NCI-H345 (cell line): ENCODE measurements at regions not wholly inside any gene's neighbourhood (a gene's known extent, or its start where the extent isn't known, plus 50 kb on each side); places are given as distances from the start of the nearest gene placed in this dataset.
A peak's percentile ranks its signal among the peaks of the same experiment; 100 is the strongest.

ENCODE experiments used
- DNase-seq: peaks from one replicate; lab custom pipeline; 2025; lab: John Stamatoyannopoulos, UW

GRCh38 chr9:135252980-135253304, 165.5 kb downstream of the OLFM1 start:
- DNase-seq, result no peak

- DNase-seq, result no peak
Measured at GRCh38 chr9:135253305-135254004, 166.0 kb downstream of the OLFM1 start.

GRCh38 chr9:135254176-135255032, 166.9 kb downstream of the OLFM1 start:
- no peak for DNase-seq

GRCh38 chr9:135255033-135255840, 167.8 kb downstream of the OLFM1 start:
- DNase-seq, result peak; percentile 10

- no peak for DNase-seq
Measured at GRCh38 chr9:135255841-135256580, 168.5 kb downstream of the OLFM1 start.

GRCh38 chr9:135256581-135257354, 169.3 kb downstream of the OLFM1 start:
- DNase-seq, result no peak

GRCh38 chr9:135258461-135258860, 171.0 kb downstream of the OLFM1 start:
- DNase-seq, result no peak

- no peak for DNase-seq
Measured at GRCh38 chr9:135259273-135259672, 171.8 kb downstream of the OLFM1 start.

GRCh38 chr9:135260221-135261180, 173.0 kb downstream of the OLFM1 start:
- no peak for DNase-seq

- DNase-seq, result no peak
Measured at GRCh38 chr9:135262248-135262647, 174.8 kb downstream of the OLFM1 start.

- no peak for DNase-seq
Measured at GRCh38 chr9:135263511-135263910, 176.0 kb downstream of the OLFM1 start.

GRCh38 chr9:135265931-135266330, 178.5 kb downstream of the OLFM1 start:
- DNase-seq, result no peak

GRCh38 chr9:135267191-135267809, 179.8 kb downstream of the OLFM1 start:
- DNase-seq, result no peak

GRCh38 chr9:135268031-135268430, 180.6 kb downstream of the OLFM1 start:
- no peak for DNase-seq

- DNase-seq, result no peak
Measured at GRCh38 chr9:135268981-135269380, 181.5 kb downstream of the OLFM1 start.

GRCh38 chr9:135269912-135270830, 182.7 kb downstream of the OLFM1 start:
- DNase-seq, result no peak

- DNase-seq, result no peak
Measured at GRCh38 chr9:135271425-135271824, 184.0 kb downstream of the OLFM1 start.

- DNase-seq, result no peak
Measured at GRCh38 chr9:135272608-135273007, 185.1 kb downstream of the OLFM1 start.
